SK-N-SH (cell line): ENCODE measurements at regions not wholly inside any gene's neighbourhood (a gene's known extent, or its start where the extent isn't known, plus 50 kb on each side); places are given as distances from the start of the nearest gene placed in this dataset.

Experiments
- CTCF ChIA-PET: fragments of 300-600, 350-600 bp; formaldehyde crosslinking; extraction: SDS; loops from one replicate; lab custom pipeline; 2021; lab: Yijun Ruan, JAX
- POLR2A ChIA-PET: fragments of 350-600 bp; sonication (Branson Sonifier 250); formaldehyde crosslinking; extraction: SDS; loops from one replicate; lab custom pipeline; 2020; ENCODE audit warnings: antibody characterized with exemption, inconsistent platforms; lab: Yijun Ruan, JAX
- DNase-seq: peaks from one replicate; pipeline ENCODE4 v3.0.0; 2012
- H2AFZ ChIP-seq: fragments of 200-600 bp; sonication (generic); 2 replicates; pipeline ENCODE4 v1.8.1; 2016; ENCODE audit warnings: antibody characterized with exemption, mild to moderate bottlenecking, low read depth
- H3F3A ChIP-seq: fragments of 200-600 bp; sonication (generic); replicated peaks from 2 replicates; pipeline ENCODE3; 2016; ENCODE audit warnings: antibody characterized with exemption, mild to moderate bottlenecking; ENCODE audit not compliant: insufficient read depth
- H3K27ac ChIP-seq, 2 experiments: fragments of 200-500 bp in 1 of 2; fragments of 200-600 bp in 1 of 2; sonication (Bioruptor generic) in 1 of 2; sonication (generic), shearing (Covaris generic) in 1 of 2; 2 replicates each; pipeline versions ENCODE4 v1.5.1 to v1.6.1; 2014 to 2016; ENCODE audit warnings: low read depth in 2 of 2, inconsistent platforms in 1 of 2, low read length in 1 of 2, mild to moderate bottlenecking in 1 of 2, mixed read lengths in 1 of 2
- H3K27me3 ChIP-seq: fragments of 200-600 bp; sonication (generic), shearing (Covaris generic); 2 replicates; pipeline ENCODE4 v1.6.1; 2016; ENCODE audit warnings: mixed run types; ENCODE audit not compliant: insufficient read depth
- H3K36me3 ChIP-seq, 2 experiments: fragments of 200-500 bp in 1 of 2; fragments of 200-600 bp in 1 of 2; sonication (Bioruptor generic) in 1 of 2; sonication (generic) in 1 of 2; replicated peaks in 1 of 2; 2 replicates each; pipeline versions ENCODE3 to v1.5.1; 2014 to 2016; ENCODE audit warnings: low read length in 1 of 2, mild to moderate bottlenecking in 1 of 2; ENCODE audit not compliant: insufficient read depth in 2 of 2, control insufficient read depth in 1 of 2
- H3K4me1 ChIP-seq, 2 experiments: fragments of 200-500 bp in 1 of 2; fragments of 200-600 bp in 1 of 2; sonication (Bioruptor generic) in 1 of 2; sonication (generic), shearing (Covaris generic) in 1 of 2; 2 replicates each; pipeline versions ENCODE4 v1.5.1 to v1.6.1; 2014 to 2016; ENCODE audit warnings: low read depth in 1 of 2, low read length in 1 of 2, mixed run types in 1 of 2; ENCODE audit not compliant: insufficient read depth in 2 of 2, control insufficient read depth in 1 of 2
- H3K4me2 ChIP-seq: fragments of 200-600 bp; sonication (generic), shearing (Covaris generic); 2 replicates; pipeline ENCODE4 v1.6.1; 2017; ENCODE audit warnings: mixed run types
- H3K4me3 ChIP-seq, 2 experiments: fragments of 200-500 bp in 1 of 2; fragments of 200-600 bp in 1 of 2; sonication (Bioruptor generic) in 1 of 2; sonication (generic), shearing (Covaris generic) in 1 of 2; 2 replicates each; pipeline versions ENCODE4 v1.5.1 to v1.8.1; 2014 to 2016; ENCODE audit warnings: low read depth in 2 of 2, inconsistent platforms in 1 of 2, low read length in 1 of 2, mild to moderate bottlenecking in 1 of 2, mixed read lengths in 1 of 2, moderate library complexity in 1 of 2
- H3K79me2 ChIP-seq: fragments of 200-600 bp; sonication (generic); 2 replicates; pipeline ENCODE4 v1.8.1; 2017; ENCODE audit warnings: mild to moderate bottlenecking; ENCODE audit not compliant: insufficient read depth
- H3K9ac ChIP-seq: fragments of 200-600 bp; sonication (generic); 2 replicates; pipeline ENCODE4 v1.6.1; 2017; ENCODE audit warnings: mixed run types
- H3K9me2 ChIP-seq: fragments of 200-600 bp; sonication (generic); 2 replicates; pipeline ENCODE4 v1.6.1; 2017; ENCODE audit warnings: mixed run types
- H3K9me3 ChIP-seq: fragments of 200-600 bp; sonication (generic); 2 replicates; pipeline ENCODE4 v1.6.1; 2017; ENCODE audit warnings: mixed run types, mild to moderate bottlenecking, moderate library complexity
- H4K20me1 ChIP-seq: fragments of 200-600 bp; sonication (generic); 2 replicates; pipeline ENCODE4 v1.6.1; 2017; ENCODE audit warnings: mild to moderate bottlenecking, mixed run types; ENCODE audit not compliant: insufficient read depth
- CTCF ChIP-seq: fragments of 200-600 bp; sonication (generic); IDR thresholded peaks from 2 replicates; pipeline ENCODE4 v1.6.1; 2017; ENCODE audit warnings: antibody characterized with exemption, mild to moderate bottlenecking, moderate library complexity
- ELF1 ChIP-seq: IDR thresholded peaks from 2 replicates; pipeline ENCODE4 v1.4.0; 2012
- EP300 ChIP-seq, 2 experiments: IDR thresholded peaks; 2 replicates each; pipeline versions ENCODE4 v1.4.0 to v1.6.1; 2012; ENCODE audit warnings: borderline replicate concordance in 1 of 2, low read depth in 1 of 2, low read length in 1 of 2
- GABPA ChIP-seq: IDR thresholded peaks from 2 replicates; pipeline ENCODE4 v1.4.0; 2012; ENCODE audit warnings: low read depth, mild to moderate bottlenecking
- GATA2 ChIP-seq: sonication (generic); formaldehyde crosslinking; IDR thresholded peaks from 2 replicates; pipeline ENCODE4 v1.5.0; 2020; ENCODE audit warnings: mild to moderate bottlenecking, missing genetic modification reagents
- JUND ChIP-seq: IDR thresholded peaks from 2 replicates; pipeline ENCODE4 v1.4.0; 2012
- NRF1 ChIP-seq: IDR thresholded peaks from 2 replicates; pipeline ENCODE4 v1.6.1; 2012; ENCODE audit warnings: low read depth, mild to moderate bottlenecking, low read length
- PBX3 ChIP-seq: IDR thresholded peaks from 2 replicates; pipeline ENCODE4; 2012
- POLR2AphosphoS5 ChIP-seq: IDR thresholded peaks from 2 replicates; pipeline ENCODE4 v1.6.1; 2012; ENCODE audit warnings: low read depth, low read length
- REST ChIP-seq: IDR thresholded peaks from 2 replicates; pipeline ENCODE4 v1.6.1; 2012; ENCODE audit warnings: mild to moderate bottlenecking, low read depth, low read length, moderate library complexity
- RFX5 ChIP-seq: IDR thresholded peaks from 2 replicates; pipeline ENCODE4 v1.6.1; 2012; ENCODE audit warnings: mild to moderate bottlenecking, improper control_type of control experiment, low read length
- RXRA ChIP-seq: IDR thresholded peaks from 2 replicates; pipeline ENCODE4 v1.4.0; 2012; ENCODE audit warnings: low read depth, mild to moderate bottlenecking, borderline replicate concordance
- SMC3 ChIP-seq: IDR thresholded peaks from 2 replicates; pipeline ENCODE4 v1.6.1; 2012; ENCODE audit warnings: low read depth, low read length, improper control_type of control experiment
- USF2 ChIP-seq: fragments of 150-350 bp; IDR thresholded peaks from 2 replicates; pipeline ENCODE4 v1.6.1; 2017; ENCODE audit warnings: antibody characterized with exemption, low read length, low read depth, borderline replicate concordance
- YY1 ChIP-seq: IDR thresholded peaks from 2 replicates; pipeline ENCODE4 v1.4.0; 2012; ENCODE audit warnings: low read depth, mild to moderate bottlenecking
- WGBS: methylation state at CpG from one replicate; pipeline ENCODE4 v1.1.6; 2017; ENCODE audit warnings: low lambda C conversion rate; 5-methylcytosine and 5-hydroxymethylcytosine counted together
- TF ChIP-seq, protein P1 (sequence below): fragments of 150-350 bp; IDR thresholded peaks from 2 replicates; pipeline ENCODE4 v1.6.1; 2016; ENCODE audit warnings: mild to moderate bottlenecking, low read depth, low read length
- TF ChIP-seq, protein P2 (sequence below): IDR thresholded peaks from 2 replicates; pipeline ENCODE4 v1.4.0; 2012; ENCODE audit warnings: low read depth, borderline replicate concordance

DNA sequence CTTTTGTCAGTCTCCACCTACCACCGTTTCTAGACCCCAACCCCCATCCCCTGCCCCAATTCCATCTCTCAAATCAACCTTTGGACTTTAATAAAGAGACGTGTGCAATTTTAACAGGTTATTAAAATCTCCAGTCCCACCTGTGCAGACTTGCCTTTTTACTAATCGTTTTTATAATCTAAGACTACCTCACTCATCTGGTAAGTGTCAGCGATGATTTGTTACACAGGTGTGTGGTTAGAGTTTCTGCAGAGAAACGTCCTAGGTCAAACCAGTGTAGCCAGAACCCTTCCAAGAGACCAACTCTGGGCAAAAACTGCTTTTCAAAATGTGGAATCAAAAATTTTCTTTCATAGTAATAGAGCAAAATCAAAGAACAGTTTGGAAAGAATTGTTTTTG is 60.4 kb upstream of the PELI2 start:
- DNase-seq = no peak
- no peaks in the 10 kb centered on the region for H4K20me1 ChIP-seq
- H3K4me2 ChIP-seq = no peak overlapping the region
- WGBS = 9% methylated on average over 5 of the region's 5 CpGs
- no peaks in the 10 kb centered on the region for H3K9me2 ChIP-seq
- CTCF ChIA-PET = no interaction called here
- H3K9me3 ChIP-seq = no peaks in the 10 kb centered on the region
- peaks cover 36% of the 10 kb centered on the region; the same call in 1 of the 2 replicates for H3K27me3 ChIP-seq
- TF ChIP-seq, protein P1, sequence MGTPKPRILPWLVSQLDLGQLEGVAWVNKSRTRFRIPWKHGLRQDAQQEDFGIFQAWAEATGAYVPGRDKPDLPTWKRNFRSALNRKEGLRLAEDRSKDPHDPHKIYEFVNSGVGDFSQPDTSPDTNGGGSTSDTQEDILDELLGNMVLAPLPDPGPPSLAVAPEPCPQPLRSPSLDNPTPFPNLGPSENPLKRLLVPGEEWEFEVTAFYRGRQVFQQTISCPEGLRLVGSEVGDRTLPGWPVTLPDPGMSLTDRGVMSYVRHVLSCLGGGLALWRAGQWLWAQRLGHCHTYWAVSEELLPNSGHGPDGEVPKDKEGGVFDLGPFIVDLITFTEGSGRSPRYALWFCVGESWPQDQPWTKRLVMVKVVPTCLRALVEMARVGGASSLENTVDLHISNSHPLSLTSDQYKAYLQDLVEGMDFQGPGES = no peak
- no peak for TF ChIP-seq PBX3
- TF ChIP-seq RFX5 = no peak
- TF ChIP-seq RXRA = no peak
- no peak for TF ChIP-seq CTCF
- TF ChIP-seq SMC3 = no peak
- TF ChIP-seq NRF1 = no peak
- H3F3A ChIP-seq = no peaks in the 10 kb centered on the region
- no peak overlapping the region for H2AFZ ChIP-seq
- POLR2A ChIA-PET = no interaction called here
- no peak overlapping the region for H3K27ac ChIP-seq
- no peaks in the 10 kb centered on the region for H3K4me1 ChIP-seq
- no peaks in the 10 kb centered on the region for H3K36me3 ChIP-seq
- H3K9ac ChIP-seq = no peak overlapping the region
- H3K79me2 ChIP-seq = no peaks in the 10 kb centered on the region
- no peak overlapping the region for H3K4me3 ChIP-seq

- no peaks in the 10 kb centered on the region for H3K9me3 ChIP-seq
- no peak for DNase-seq
- no peaks in the 10 kb centered on the region for H3F3A ChIP-seq
- no peaks in the 10 kb centered on the region for H3K9me2 ChIP-seq
- no peaks in the 10 kb centered on the region for H3K36me3 ChIP-seq
- no peaks in the 10 kb centered on the region for H3K4me1 ChIP-seq
- H3K27ac ChIP-seq = no peak overlapping the region
- H3K4me2 ChIP-seq = no peak overlapping the region
- no peaks in the 10 kb centered on the region for H3K79me2 ChIP-seq
- 3% methylated on average over 4 of the region's 4 CpGs for WGBS
- no peaks in the 10 kb centered on the region for H4K20me1 ChIP-seq
- H3K27me3 ChIP-seq = peaks cover 27% of the 10 kb centered on the region; the same call in 1 of the 2 replicates
- H2AFZ ChIP-seq = no peak overlapping the region
- H3K9ac ChIP-seq = no peak overlapping the region
- CTCF ChIA-PET = no interaction called here
- H3K4me3 ChIP-seq = no peak overlapping the region
- POLR2A ChIA-PET = no interaction called here
- no peak for TF ChIP-seq REST
- TF ChIP-seq POLR2AphosphoS5 = no peak
- TF ChIP-seq SMC3 = no peak
- no peak for TF ChIP-seq YY1
- no peak for TF ChIP-seq ELF1
- no peak for TF ChIP-seq EP300 (IDR thresholded peaks at IDR 0.05; ENCODE audit: borderline replicate concordance in 1 of 2, low read depth in 1 of 2, low read length in 1 of 2)
- no peak for TF ChIP-seq RFX5
- TF ChIP-seq JUND = no peak
- no peak for TF ChIP-seq USF2
- no peak for TF ChIP-seq GABPA
- TF ChIP-seq, protein P2, sequence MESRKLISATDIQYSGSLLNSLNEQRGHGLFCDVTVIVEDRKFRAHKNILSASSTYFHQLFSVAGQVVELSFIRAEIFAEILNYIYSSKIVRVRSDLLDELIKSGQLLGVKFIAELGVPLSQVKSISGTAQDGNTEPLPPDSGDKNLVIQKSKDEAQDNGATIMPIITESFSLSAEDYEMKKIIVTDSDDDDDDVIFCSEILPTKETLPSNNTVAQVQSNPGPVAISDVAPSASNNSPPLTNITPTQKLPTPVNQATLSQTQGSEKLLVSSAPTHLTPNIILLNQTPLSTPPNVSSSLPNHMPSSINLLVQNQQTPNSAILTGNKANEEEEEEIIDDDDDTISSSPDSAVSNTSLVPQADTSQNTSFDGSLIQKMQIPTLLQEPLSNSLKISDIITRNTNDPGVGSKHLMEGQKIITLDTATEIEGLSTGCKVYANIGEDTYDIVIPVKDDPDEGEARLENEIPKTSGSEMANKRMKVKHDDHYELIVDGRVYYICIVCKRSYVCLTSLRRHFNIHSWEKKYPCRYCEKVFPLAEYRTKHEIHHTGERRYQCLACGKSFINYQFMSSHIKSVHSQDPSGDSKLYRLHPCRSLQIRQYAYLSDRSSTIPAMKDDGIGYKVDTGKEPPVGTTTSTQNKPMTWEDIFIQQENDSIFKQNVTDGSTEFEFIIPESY = no peak
- no peak for TF ChIP-seq GATA2
These were observed 59.2 kb upstream of the PELI2 start for GRCh38 chr14:56059054-56059453.
